ENCODE measurements at regions not wholly inside any gene's neighbourhood (a gene's known extent, or its start where the extent isn't known, plus 50 kb on each side); places are given as distances from the start of the nearest gene placed in this dataset.

DNA sequence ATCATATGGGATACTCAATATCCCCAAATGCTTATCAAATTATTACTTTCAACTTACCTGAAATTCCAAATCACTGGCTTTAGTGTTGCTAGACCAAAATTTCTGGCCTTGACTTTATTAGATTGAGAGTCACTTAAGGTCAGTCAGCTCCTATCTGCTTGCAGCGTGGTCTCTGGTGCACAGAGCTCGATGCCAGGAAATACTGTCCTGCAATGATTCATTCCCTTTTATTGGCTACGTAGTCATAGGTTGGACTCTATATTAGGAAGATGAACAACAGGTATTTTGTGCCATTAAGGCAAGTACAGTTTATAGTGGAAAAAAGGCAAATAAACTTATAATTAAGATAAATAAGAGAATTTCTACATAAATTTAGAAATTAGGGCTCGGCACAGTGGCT, 378.6 kb upstream of the MCTP2 start:
- no peak for TF ChIP-seq POLR2AphosphoS5 (IDR thresholded peaks at IDR 0.05; ENCODE audit: low read depth, low read length)
- no peak for TF ChIP-seq SIN3A (IDR thresholded peaks at IDR 0.05; ENCODE audit: borderline replicate concordance, insufficient read depth, low read length)

Data from PFSK-1 (cell line).